ENCODE measurements at regions not wholly inside any gene's neighbourhood (a gene's known extent, or its start where the extent isn't known, plus 50 kb on each side); places are given as distances from the start of the nearest gene placed in this dataset.

- Histone ChIP-seq H3K4me1 (ENCODE audit: insufficient read depth, low read length) (no peaks in the 10 kb centered on the region), H4K20me1 (ENCODE audit: insufficient read depth, low read length) (no peaks in the 10 kb centered on the region), H3K36me3 (replicated peaks in 1 of 2; ENCODE audit: control insufficient read depth in 1 of 2, insufficient read depth in 2 of 2, low read length in 2 of 2) (no peaks in the 10 kb centered on the region), H3K27me3 (ENCODE audit: control insufficient read depth in 1 of 2, insufficient read depth in 2 of 2, low read length in 2 of 2) (no peaks in the 10 kb centered on the region), H2AFZ (ENCODE audit: low read length) (no peak overlapping the region), H3K4me2 (ENCODE audit: low read depth, low read length) (no peak overlapping the region), H3K79me2 (ENCODE audit: insufficient read depth, low read length) (no peaks in the 10 kb centered on the region), H3K9ac (ENCODE audit: insufficient read depth, low read depth, low read length) (no peak overlapping the region), H3K9me3 (ENCODE audit: low read length) (no peaks in the 10 kb centered on the region), H3K4me3 (replicated peaks in 1 of 3; ENCODE audit: insufficient read depth in 1 of 3, low read depth in 2 of 3, low read length in 3 of 3) (no peak overlapping the region), H3K27ac (ENCODE audit: extremely low read length, insufficient read depth, low read length) (no peak overlapping the region)
- TF ChIP-seq GPN1 (CRISPR knock-in tag; IDR thresholded peaks at IDR 0.05; ENCODE audit: borderline replicate concordance), result no peak
- no peak for TF ChIP-seq ZNF12 (CRISPR knock-in tag; IDR thresholded peaks at IDR 0.05)
- TF ChIP-seq ZNF430 (CRISPR knock-in tag; IDR thresholded peaks at IDR 0.05), result no peak
- no peak for TF ChIP-seq HNF1A (IDR thresholded peaks at IDR 0.05; ENCODE audit: low read depth)
- TF ChIP-seq HNF1A (CRISPR knock-in tag; IDR thresholded peaks at IDR 0.05; ENCODE audit: borderline replicate concordance), result no peak
- TF ChIP-seq SP1 (IDR thresholded peaks at IDR 0.05), result no peak
- TF ChIP-seq SP1 (CRISPR knock-in tag; IDR thresholded peaks at IDR 0.05), result no peak
- no peak for TF ChIP-seq NFE2L2 (IDR thresholded peaks at IDR 0.05; ENCODE audit: low read length)
- TF ChIP-seq, protein P1, sequence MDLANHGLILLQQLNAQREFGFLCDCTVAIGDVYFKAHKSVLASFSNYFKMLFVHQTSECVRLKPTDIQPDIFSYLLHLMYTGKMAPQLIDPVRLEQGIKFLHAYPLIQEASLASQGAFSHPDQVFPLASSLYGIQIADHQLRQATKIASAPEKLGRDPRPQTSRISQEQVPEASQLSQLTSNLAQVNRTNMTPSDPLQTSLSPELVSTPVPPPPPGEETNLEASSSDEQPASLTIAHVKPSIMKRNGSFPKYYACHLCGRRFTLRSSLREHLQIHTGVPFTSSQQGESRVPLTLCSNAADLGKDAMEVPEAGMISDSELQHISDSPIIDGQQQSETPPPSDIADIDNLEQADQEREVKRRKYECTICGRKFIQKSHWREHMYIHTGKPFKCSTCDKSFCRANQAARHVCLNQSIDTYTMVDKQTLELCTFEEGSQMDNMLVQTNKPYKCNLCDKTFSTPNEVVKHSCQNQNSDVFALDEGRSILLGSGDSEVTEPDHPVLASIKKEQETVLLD (CRISPR knock-in tag; IDR thresholded peaks at IDR 0.05; ENCODE audit: low read depth), result no peak
- no peak for TF ChIP-seq MZF1 (CRISPR knock-in tag; IDR thresholded peaks at IDR 0.05; ENCODE audit: borderline replicate concordance)
- in situ Hi-C loops (cut with HindIII; ENCODE audit: extremely low pct_ligation_motif_present, low pct_unique_long_range_greater_than_20kb) (no loop called here), intact Hi-C loops (cut with micrococcal nuclease; ENCODE audit: unreplicated experiment) (no loop called here)
- ChIA-PET POLR2A (no interaction called here), CTCF (ENCODE audit: low intra/inter-chr PET ratio, low total read pairs) (no interaction called here)
- DNase-seq (ENCODE audit: low spot score), result no peak
- WGBS (ENCODE audit: low lambda C conversion rate), result no CpG with 5 or more reads among the region's 4 CpGs
- no TSS peak for BruUV-seq (replicated peaks)
- FAIRE-seq, result no peak
- ATAC-seq, result no peak
Measured at GRCh38 chr1:199336745-199337640, 690.5 kb upstream of the NR5A2 start.
